IPS DF 4.7 (cell line): ENCODE measurements at regions not wholly inside any gene's neighbourhood (a gene's known extent, or its start where the extent isn't known, plus 50 kb on each side); places are given as distances from the start of the nearest gene placed in this dataset.
A peak's percentile ranks its signal among the peaks of the same experiment; 100 is the strongest.
"Not testable (repeated sequence)": the region's sequence is repeated elsewhere in the genome, so short reads cannot be mapped to it uniquely, and the experiment has no call there.

Experiments used
- DNase-seq: peaks from one replicate; pipeline ENCODE4 v3.0.0-alpha.2; 2013; ENCODE audit warnings: low spot score; ENCODE audit errors: extremely low read depth

DNA sequence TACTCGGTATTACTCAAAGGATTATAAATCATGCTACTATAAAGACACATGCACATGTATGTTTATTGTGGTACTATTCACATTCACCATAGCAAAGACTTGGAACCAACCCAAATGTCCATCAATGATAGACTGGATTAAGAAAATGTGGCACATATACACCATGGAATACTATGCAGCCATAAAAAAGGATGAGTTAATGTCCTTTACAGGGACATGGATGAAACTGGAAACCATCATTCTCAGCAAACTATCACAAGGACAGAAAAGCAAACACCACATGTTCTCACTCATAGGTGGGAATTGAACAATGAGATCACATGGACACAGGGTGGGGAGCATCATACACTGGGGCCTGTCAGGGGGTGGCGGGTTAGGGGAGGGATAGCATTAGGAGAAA, 130.5 kb upstream of the SLC1A3 start:
- DNase-seq = not testable (repeated sequence)

DNA sequence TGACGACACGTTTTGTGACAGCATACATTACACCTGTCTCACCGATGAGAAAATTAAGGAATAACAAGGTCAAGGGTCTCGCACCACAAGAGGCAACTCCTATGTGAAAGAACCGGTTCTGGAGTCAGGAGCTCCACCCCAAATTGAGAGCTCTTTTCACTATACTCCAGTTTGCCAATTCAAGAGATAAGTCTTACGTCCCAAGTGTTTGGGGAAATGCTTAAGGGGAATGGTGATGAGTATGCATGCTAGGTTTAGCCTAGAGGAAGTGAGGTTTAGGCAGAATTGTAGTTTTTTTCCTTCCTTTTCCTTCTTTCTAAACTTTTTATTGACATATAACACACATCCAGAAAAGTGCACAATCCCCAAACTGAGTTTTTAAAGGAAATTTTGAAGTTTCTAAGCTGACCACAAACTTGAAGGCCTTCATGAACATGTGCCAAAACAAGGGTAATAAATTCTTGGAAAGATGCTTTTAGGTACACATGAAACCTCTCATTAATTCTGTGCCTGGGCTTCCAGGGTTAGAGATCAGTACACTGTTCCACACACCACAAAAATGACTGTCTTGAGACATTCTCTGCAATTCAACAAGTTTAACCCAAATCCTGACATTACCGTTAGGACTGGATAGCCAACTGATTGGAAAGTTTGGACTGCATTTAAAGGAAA, 127.6 kb upstream of the SLC1A3 start:
- DNase-seq = no peak

DNA sequence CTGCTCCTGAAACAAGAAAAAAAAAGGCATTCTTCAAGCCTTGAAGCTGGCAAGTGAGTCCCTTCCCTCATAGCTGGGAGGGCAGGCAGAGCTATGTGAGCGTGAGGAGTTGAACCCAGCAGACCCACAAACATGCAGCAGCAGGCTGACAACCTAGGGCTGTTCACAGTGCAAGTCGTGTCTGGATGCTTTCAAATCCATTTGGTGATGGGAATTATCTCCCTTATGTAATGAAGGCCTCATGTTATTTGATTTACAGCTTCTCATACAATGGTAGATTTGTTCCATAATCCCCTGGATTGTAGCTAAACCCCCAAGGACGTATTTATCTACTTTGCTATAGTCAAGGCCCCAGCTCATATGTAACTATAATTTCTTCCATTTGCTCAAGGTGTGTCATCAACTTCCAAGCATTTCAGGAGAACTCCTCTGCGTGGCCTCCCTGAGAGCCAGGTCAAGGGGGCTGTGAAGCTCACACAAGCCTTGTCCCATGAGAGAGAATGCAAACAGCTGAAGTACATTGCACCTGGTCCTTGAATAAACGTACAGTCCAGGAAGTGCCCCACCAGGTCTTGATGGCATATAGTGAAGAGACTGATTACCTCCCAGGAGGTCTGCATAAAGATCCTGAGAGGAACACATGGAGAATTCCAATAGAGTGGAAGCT, 124.8 kb upstream of the SLC1A3 start:
- no peak for DNase-seq

DNA sequence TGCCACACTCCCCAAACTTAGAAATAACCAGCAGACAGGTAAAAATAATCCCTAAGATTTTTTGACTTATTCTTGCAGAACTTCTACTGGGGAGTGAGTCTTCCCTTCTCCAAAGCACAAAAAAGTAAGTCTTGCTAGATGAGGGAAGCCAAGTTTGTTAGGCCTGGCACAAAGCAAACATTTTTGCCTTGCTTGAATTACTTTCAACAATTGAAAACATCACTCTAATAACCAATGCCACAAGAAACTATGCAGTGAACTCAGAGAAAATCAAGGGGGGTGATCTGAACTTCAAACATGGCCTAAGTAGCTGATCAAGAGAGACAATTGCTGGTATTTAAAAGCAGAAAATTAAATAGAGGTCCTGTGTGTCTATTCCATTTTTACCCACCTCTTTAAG, 123.6 kb upstream of the SLC1A3 start:
- no peak for DNase-seq

DNA sequence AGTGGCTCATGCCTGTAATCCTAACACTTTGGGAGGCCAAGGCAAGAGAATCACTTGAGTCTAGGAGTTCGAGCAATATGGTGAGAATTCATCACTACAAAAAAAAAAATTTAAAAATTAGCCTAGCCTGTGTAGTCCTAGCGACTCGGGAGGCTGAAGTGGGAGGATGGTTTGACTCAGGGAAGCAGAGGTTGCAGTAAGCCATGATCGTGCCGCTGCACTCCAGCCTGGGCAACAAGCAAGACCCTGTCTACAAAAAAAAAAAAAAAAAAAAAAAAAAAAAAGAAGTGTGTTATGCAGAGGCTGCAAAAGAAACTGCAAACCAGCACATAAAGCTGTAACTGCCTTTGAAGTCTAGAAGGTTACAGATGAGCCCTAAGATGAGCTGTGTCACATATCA, 116.9 kb upstream of the SLC1A3 start:
- no peak for DNase-seq

DNA sequence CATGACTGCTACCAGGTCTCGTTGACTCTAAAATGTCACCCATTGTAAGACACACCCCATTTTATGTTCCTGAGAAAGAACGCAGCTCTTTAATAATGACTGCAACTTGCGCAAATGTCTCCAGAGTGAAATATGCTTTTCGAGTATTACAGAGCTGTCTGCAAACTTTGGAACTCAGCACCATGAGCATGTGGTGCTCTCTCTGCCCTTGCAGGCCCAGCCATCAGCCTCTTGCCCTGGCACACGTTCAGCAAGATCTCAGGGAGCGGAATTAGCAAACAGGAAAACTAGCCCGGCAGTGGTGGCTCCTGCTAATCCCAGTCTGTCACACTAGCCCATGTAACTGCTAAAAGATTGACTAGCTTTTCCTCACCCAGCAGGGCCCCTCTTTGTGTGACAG, 114.5 kb upstream of the SLC1A3 start:
- no peak for DNase-seq

DNA sequence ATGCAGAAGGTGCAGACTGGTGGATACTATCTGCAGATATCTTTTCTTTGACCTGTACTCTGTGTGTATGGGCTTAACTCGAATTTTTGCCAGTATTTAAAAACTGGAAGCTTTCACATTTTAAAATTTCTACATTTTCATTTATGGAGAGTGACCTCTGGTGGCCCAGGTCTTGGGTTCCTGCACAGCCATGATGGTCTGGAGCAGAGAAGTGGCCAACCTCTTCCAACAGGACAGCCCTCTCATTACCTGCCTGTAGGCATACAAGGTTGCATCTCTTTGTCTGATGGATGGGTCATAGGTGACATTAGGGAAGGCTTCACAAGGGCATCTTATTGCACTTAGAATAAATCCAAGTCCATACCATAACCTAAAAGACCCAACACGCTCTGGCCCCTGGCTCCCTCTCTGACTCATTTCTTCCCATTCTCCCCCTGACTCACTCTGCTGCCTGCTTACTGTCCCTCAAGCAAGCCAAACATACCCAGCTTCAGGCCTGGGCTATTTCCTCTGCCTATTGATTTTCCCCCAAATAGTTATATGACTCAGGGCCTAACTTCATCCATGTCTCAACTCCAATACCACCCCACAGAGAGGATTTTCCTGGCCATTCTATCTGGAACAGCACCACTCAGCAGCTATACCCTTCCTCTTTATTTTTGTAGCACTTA, 113.3 kb upstream of the SLC1A3 start:
- no peak for DNase-seq

DNA sequence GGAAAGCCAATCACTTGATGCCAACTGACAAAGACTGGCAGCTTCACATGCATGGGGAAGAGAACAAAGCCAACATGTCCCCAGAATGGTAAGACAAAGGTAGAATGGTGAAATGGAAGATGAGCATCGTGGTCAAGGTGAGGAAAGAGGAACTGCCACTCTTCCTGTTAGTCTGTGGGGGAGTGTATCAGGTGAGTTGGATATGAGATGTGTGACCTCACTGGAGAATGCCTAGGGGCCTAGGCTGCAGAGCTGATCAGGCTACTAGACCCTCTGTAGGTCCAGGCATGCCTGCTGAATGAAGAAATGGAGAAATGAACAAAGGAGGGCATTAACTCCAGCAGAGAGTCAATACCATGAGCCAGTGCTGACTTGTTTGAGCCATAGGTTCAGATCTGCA, 112.4 kb upstream of the SLC1A3 start:
- DNase-seq = no peak

DNA sequence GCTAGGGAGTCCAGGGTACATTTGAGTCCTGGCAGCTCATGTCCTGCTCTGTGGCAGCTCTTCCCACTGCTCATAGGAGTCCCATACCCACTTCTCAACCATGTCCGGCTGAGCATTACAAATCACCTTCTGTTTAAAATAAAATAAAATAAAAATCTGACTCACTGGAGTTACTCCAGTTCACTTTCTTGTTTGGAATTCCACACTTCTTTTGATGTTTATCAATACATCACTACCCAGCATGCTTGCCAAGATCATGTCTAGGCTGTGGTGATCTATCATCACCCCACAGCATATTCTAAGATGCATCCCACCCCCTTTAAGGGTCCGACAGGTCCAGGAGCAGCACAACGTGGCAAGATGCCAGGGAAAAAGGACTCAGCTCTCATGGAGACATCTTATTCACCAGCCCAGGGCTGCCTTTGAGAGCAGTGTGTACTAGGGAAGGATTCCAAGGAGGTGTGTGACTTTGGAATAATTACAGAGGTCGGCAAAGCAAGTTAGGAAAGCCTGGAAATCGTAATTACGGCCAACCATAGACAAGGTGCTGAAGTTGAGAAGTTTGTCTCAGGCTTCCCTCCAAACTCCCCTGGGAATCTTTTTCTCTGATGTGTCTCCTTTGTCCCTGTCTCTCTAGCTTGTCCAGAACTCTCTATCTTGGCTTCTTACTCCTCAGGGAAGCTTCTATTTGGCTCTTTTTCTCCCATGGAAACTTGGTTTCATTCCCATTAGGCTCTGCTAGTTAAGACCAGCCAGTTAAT, 111.4 kb upstream of the SLC1A3 start:
- no peak for DNase-seq

DNA sequence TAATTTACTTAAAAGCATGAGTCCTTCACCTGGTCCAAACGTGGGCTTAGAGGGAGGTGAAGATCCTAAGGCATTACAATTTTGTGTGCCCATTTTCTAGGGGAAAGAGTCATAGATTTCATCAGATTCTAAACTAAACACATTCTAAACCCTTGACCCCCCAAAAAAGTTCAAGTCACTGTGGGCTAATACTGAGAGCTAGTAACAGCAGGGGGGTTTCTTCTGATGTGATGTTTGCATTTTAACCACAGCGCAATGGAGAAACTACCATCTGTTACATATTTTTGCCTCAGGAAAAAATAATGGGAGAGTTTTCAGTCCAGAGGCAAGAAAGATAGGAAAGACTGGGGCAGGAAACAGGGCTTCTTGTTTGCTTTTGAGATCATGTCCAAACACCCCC, 110.8 kb upstream of the SLC1A3 start:
- DNase-seq = no peak

DNA sequence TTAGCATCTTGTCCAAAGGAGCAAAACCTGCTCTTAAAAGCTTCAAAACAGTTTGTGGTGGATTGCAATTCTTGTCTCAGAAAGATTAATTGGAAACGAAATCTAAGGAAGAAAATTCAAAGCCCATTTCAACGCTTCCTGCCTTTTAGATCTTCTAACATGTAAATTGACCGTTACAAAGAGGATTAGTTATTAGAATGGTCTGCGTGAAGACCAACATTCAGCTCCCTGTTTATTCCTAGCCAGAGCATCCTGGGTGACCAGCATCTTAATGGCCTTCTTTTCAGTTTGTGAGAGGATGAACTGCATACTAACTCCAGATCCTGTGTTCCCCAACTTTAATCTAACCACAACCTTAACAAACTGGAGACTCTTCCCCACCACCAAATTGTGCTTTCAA, 109.9 kb upstream of the SLC1A3 start:
- no peak for DNase-seq

DNA sequence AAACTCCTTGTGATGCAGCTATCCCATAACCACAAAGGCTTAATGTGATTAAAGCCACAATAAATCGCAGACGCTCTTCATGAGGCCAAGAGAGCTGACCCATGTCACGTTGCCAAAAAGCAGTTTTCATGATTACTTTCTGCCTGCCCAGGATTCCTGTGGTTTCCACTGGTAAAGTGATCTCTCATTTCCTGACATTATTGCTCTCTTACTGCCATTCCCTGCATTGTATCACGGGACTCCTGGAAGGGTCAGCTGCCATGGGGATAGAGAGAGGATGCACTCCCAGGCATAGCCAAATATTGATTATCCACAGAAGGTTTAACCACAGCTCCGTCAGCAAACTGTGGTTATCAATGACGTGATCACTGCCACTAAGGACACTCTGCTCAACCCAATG, 103.8 kb upstream of the SLC1A3 start:
- no peak for DNase-seq

DNA sequence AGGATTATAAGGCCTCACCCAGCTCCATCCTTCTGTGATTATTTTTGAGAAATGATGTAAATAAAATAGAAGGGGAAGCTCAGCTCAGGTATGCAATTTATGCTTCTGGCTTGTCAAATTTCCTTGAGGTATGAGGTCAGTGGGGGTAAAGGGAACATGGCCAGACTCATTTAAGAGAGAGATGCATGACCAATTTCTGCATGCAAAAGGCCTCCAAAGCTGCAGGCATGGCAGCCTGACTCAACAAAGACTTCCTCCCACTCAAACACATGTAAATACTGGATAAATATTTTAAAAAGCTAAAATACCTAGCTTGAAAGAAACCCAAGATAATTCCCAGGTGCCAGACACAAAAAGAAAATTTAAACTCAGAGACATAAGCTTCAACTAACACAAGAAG, 101.4 kb upstream of the SLC1A3 start:
- DNase-seq = no peak

DNA sequence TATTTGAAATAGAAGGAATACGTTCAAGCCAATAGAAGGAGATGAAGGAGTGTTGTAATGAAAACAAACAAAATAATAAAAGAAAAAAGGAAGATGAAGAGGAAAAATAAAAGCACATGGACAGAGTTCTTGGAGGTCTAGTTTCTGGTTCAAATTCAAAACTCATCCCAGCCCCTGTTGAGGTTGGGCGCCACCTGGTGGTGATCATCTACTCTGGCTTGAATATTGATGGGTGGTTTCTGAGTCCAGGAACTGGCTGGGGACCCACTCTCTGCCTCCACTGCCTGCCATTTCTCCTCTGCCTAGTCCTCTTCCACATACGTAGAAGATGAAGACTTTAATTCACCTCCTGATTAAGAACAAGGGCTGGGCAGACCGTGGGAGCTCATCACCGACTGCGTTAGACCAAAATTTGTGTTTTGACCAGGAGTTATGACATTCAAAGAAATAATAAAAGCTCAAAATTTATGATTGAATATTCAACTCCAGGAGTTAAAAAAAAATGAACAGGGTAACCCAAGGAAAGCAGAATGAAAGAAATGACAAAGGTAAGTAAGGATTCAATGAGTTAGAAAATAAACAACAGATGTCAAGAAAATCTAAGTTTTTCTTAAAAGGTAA, 99.0 kb upstream of the SLC1A3 start:
- DNase-seq = peak; percentile 44

DNA sequence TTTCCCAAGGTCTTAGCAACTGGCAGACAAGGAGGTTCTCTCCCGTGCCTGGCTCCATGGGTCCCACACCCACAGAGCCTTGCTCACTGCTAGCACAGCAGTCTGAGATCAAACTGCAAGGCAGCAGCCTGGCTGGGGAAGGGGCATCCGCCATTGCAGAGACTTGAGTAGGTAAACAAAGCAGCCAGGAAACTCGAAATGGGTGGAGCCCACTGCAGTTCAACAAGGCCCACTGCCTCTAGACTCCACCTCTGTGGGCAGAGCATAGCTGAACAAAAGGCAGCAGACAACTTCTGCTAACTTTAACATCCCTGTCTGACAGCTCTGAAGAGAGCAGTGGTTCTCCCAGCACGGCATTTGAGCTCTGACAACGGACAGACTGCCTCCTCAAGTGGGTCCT, 98.1 kb upstream of the SLC1A3 start:
- not testable (repeated sequence) for DNase-seq

DNA sequence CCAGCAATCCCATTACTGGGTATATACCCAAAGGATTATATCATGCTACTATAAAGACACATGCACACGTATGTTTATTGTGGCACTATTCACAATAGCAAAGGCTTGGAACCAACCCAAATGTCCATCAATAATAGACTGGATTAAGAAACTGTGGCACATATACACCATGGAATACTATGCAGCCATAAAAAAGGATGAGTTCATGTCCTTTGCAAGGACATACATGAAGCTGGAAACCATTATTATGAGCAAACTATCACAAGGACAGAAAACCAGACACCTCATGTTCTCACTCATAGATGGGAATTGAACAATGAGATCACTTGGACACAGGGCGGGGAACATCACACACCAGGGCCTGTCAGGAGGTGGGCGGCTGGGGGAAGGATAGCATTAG, 92.8 kb upstream of the SLC1A3 start:
- DNase-seq = not testable (repeated sequence)

DNA sequence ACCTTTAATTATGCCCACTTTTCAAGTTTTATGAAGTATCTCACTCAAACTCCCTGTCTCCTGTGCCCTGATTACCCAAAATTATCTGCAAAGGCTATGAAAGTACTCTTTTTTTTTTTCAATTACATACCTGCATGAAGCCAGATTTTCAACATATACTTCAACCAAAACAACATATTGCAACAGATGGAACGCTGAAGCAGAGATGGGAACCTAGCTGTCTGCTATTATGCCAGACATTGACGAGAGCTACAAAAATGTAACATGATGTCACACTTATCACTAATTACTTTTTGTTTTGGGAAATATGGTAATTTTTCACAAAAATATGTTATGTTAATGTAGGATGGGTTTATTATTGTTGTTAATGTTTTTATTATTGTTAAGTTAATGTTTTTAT, 86.5 kb upstream of the SLC1A3 start:
- DNase-seq = no peak

DNA sequence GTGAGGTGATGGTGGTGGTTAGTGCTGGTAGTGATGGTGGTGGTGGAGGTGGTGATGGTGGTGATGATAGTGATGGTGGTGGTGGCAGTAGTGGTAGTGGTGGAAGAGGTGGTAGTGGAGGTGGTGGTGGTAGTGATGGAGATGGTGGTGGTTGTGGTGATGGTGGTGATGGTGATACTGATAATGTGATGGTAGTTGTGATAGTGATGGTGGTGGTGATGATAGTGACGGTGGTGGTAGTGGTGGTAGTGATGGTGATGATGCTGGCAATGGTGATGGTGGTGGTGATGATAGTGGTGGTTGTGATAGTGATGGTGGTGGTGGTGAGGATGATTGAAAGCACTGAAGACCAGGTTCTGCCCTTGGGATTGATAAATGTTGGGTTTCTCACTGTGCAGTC, 85.2 kb upstream of the SLC1A3 start:
- no peak for DNase-seq

DNA sequence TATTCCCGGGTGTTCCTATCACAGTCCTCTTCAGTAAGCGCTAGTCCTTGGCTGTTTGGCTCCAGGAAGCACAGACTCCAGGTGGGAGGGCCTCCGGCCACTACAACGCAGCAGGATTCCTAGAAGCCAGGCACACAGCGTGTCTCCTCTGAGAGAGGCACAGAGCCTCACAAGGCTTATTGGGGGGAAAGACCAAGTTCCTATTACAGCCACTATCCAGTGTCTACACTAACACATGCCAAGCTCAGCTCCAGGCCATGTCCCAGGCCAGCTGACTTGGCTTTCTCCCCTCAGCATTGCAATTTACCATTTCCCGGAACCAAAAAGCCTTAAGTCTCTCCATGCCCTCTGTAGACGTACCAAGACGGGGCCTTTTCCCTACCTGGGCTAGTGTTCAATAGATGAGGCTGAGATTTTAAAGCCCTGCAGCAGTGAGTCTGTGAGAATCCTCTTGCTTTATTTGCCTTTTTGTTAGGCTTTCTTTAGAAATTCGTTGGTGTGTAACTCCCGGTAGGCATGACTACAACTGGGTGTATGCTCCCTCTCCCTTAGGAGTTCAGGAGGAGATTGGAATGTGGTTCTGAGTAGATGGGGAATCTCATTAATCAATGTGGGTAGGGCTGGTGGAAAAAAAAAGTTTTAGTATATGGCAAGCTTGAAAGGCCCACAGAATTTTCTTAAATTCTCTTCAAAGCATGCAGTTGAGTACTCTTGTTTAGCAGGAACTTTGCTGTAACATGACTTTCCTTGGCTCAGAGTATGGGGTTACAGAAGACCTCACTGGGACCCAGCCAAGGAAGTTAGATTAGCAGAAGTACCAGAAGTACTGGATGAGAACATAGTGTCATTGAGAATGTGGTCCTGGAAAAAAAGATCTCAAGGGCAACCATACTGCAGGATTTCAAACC, 84.3 kb upstream of the SLC1A3 start:
- no peak for DNase-seq

DNA sequence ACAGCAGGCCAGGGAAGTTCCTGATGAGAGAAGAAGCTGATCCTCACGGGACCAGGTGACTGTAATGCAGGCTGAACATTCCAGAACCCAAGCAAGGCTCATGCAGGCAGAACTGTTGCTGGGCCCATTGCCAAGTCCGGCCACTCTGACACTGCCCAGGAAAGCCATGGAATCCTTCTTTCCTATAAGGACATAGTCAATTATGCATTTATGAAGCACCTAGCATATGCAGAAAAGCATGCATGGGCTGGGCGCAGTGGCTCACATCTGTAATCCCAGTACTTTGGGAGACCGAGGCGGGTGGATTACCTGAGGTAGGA, 83.7 kb upstream of the SLC1A3 start:
- DNase-seq = no peak

DNA sequence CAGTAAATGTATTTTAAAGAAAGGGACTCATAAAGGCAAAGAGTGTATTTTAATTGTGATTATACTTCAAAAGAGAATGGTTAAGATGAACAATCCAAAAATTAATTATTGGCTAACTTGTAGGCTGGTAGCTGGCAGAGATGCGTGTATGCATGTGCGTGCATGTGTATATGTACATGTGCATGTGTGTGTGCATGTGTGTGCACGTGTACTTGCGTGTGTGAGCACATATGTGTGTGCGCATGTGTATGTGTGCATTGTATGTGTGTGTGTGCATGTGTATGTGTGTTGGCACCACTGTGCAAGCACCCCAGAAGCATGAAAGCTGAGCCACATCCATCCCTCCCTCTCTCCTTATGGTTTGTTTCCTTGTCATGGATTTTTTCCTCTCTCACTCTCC, 83.0 kb upstream of the SLC1A3 start:
- DNase-seq = no peak
